Right cardiac atrium (tissue), 5 donors: ENCODE measurements at regions not wholly inside any gene's neighbourhood (a gene's known extent, or its start where the extent isn't known, plus 50 kb on each side); places are given as distances from the start of the nearest gene placed in this dataset.
A peak's percentile ranks its signal among the peaks of the same experiment; 100 is the strongest.
"Not testable (repeated sequence)": the region's sequence is repeated elsewhere in the genome, so short reads cannot be mapped to it uniquely, and the experiment has no call there.

Experiments used
- ATAC-seq, 2 donors: fragments of 200-7000 bp; cut with Tn5 transposase; one replicate each; pipeline versions ENCODE4 v1.8.0 to v1.9.1; 2020; ENCODE audit warnings: moderate library complexity in 2 of 2, mild to moderate bottlenecking in 1 of 2
- DNase-seq, 3 donors: peaks; one replicate each; pipeline ENCODE4 v3.0.0-alpha.2; 2020
- H3K27ac ChIP-seq: one replicate; pipeline ENCODE4 v1.5.1; 2013; ENCODE audit warnings: mild to moderate bottlenecking, low read length, control low read depth, moderate library complexity
- H3K27me3 ChIP-seq: one replicate; pipeline ENCODE4 v1.6.1; 2013; ENCODE audit not compliant: control insufficient read depth, insufficient read depth
- H3K4me1 ChIP-seq: one replicate; pipeline ENCODE4 v1.6.1; 2013; ENCODE audit warnings: low read length; ENCODE audit not compliant: control insufficient read depth, insufficient read depth
- H3K4me3 ChIP-seq: one replicate; pipeline ENCODE4 v1.5.1; 2013; ENCODE audit warnings: low read length, control low read depth
- H3K9me3 ChIP-seq: one replicate; pipeline ENCODE4 v1.6.1; 2013; ENCODE audit warnings: low read length; ENCODE audit not compliant: control insufficient read depth
- WGBS: extraction: QIAGEN DNeasy Blood & Tissue Kit; methylation state at CpG from one replicate; pipeline ENCODE4 v1.1.7; 2013; 5-methylcytosine and 5-hydroxymethylcytosine counted together
- intact Hi-C, 4 donors: fragments of 100-400 bp; cut with DNase I; formaldehyde crosslinking; loops; one replicate each; pipeline versions ENCODE4 v1.11.0 to v1.14.0; 2022 to 2023
- donor health status: healthy with polysubstance abuse.
- donor health status: DM: no; HTN: yes; CAD: no.
- donor health status: DM: no; HTN: no; CAD: no.
- donor health status: DM: no; HTN: yes; CAD: no; lungs with severe emphysema.
- donor health status: DM: yes; HTN: yes; CAD: no.

GRCh38 chr6:27038498-27038897 lies 209.0 kb upstream of the PRSS16 start:
- no peaks in the 10 kb centered on the region for H3K4me1 ChIP-seq
- H3K27ac ChIP-seq: no peak overlapping the region
- H3K4me3 ChIP-seq: no peak overlapping the region
- intact Hi-C loops: no loop called here
- no peaks in the 10 kb centered on the region for H3K9me3 ChIP-seq
- no peaks in the 10 kb centered on the region for H3K27me3 ChIP-seq
- ATAC-seq (no peak), DNase-seq (no peak)

GRCh38 chr6:27040244-27041042 lies 207.1 kb upstream of the PRSS16 start:
- no peak for DNase-seq
- Histone ChIP-seq H3K4me1 (no peaks in the 10 kb centered on the region), H3K27me3 (no peaks in the 10 kb centered on the region), H3K9me3 (no peaks in the 10 kb centered on the region), H3K27ac (no peak overlapping the region), H3K4me3 (no peak overlapping the region)
- 73% methylated on average over 7 of the region's 7 CpGs for WGBS
- peak in 1 of 2 donors; percentile 51 for ATAC-seq
- intact Hi-C loops: no loop called here

GRCh38 chr6:27043244-27043643 lies 204.3 kb upstream of the PRSS16 start:
- no peak for ATAC-seq
- Histone ChIP-seq H3K4me3 (no peak overlapping the region), H3K9me3 (no peaks in the 10 kb centered on the region), H3K27ac (no peak overlapping the region), H3K4me1 (no peaks in the 10 kb centered on the region), H3K27me3 (no peaks in the 10 kb centered on the region)
- 87% methylated on average over 2 of the region's 2 CpGs for WGBS
- intact Hi-C loops: no loop called here
- DNase-seq: no peak

- H3K27me3 ChIP-seq, H3K9me3 ChIP-seq, intact Hi-C loops, DNase-seq, H3K27ac ChIP-seq, ATAC-seq, H3K4me1 ChIP-seq, H3K4me3 ChIP-seq: not testable (repeated sequence)
- 96% methylated on average over 26 of the region's 26 CpGs for WGBS
Observed at GRCh38 chr6:27045131-27045530, 202.4 kb upstream of the PRSS16 start.

- H3K4me1 ChIP-seq, H3K27ac ChIP-seq, H3K9me3 ChIP-seq, H3K4me3 ChIP-seq, ATAC-seq, DNase-seq, intact Hi-C loops, H3K27me3 ChIP-seq: not testable (repeated sequence)
- 43% methylated on average over 5 of the region's 5 CpGs for WGBS
Observed at GRCh38 chr6:27047725-27048124, 199.8 kb upstream of the PRSS16 start.

- no peaks in the 10 kb centered on the region for H3K27me3 ChIP-seq
- H3K9me3 ChIP-seq: no peaks in the 10 kb centered on the region
- DNase-seq: no peak
- no peak for ATAC-seq
- WGBS: 61% methylated on average over 30 of the region's 30 CpGs
- no peaks in the 10 kb centered on the region for H3K4me1 ChIP-seq
- intact Hi-C loops: no loop called here
- H3K4me3 ChIP-seq: no peak overlapping the region
- no peak overlapping the region for H3K27ac ChIP-seq
Observed at GRCh38 chr6:27049863-27050781, 197.4 kb upstream of the PRSS16 start.

- H3K4me1 ChIP-seq, H3K4me3 ChIP-seq, intact Hi-C loops, DNase-seq, ATAC-seq, H3K9me3 ChIP-seq, H3K27ac ChIP-seq, H3K27me3 ChIP-seq: not testable (repeated sequence)
- WGBS: 89% methylated on average over 10 of the region's 10 CpGs
Observed at GRCh38 chr6:27052082-27052730, 195.3 kb upstream of the PRSS16 start.

- no peak overlapping the region for H3K27ac ChIP-seq
- ATAC-seq: no peak
- H3K27me3 ChIP-seq: no peaks in the 10 kb centered on the region
- H3K4me1 ChIP-seq: no peaks in the 10 kb centered on the region
- no peaks in the 10 kb centered on the region for H3K9me3 ChIP-seq
- DNase-seq: no peak
- intact Hi-C loops: no loop called here
- WGBS: 93% methylated on average over 5 of the region's 5 CpGs
- no peak overlapping the region for H3K4me3 ChIP-seq
Observed at GRCh38 chr6:27052731-27053082, 194.8 kb upstream of the PRSS16 start.

GRCh38 chr6:27053738-27054137 lies 193.8 kb upstream of the PRSS16 start:
- DNase-seq (no peak), ATAC-seq (no peak)
- H3K27me3 ChIP-seq: no peaks in the 10 kb centered on the region
- intact Hi-C loops: no loop called here
- H3K4me3 ChIP-seq: no peak overlapping the region
- H3K9me3 ChIP-seq: no peaks in the 10 kb centered on the region
- no peak overlapping the region for H3K27ac ChIP-seq
- H3K4me1 ChIP-seq: no peaks in the 10 kb centered on the region

GRCh38 chr6:27056615-27057014 lies 190.9 kb upstream of the PRSS16 start:
- no peaks in the 10 kb centered on the region for H3K27me3 ChIP-seq
- no peaks in the 10 kb centered on the region for H3K9me3 ChIP-seq
- no peak overlapping the region for H3K27ac ChIP-seq
- ATAC-seq (no peak), DNase-seq (no peak)
- H3K4me1 ChIP-seq: no peaks in the 10 kb centered on the region
- H3K4me3 ChIP-seq: no peak overlapping the region
- intact Hi-C loops: no loop called here
- WGBS: 97% methylated on average over 1 of the region's 1 CpG
